ENCODE measurements at regions not wholly inside any gene's neighbourhood (a gene's known extent, or its start where the extent isn't known, plus 50 kb on each side); places are given as distances from the start of the nearest gene placed in this dataset.

GRCh38 chr22:45093609-45094008, 70.1 kb upstream of the NUP50 start:
- TF ChIP-seq POLR2A (IDR thresholded peaks at IDR 0.05; ENCODE audit: low read depth, low read length), result no peak
- TF ChIP-seq SPI1 (IDR thresholded peaks at IDR 0.05; ENCODE audit: low read depth, low read length), result no peak
- no peak for TF ChIP-seq PAX5 (IDR thresholded peaks at IDR 0.05; ENCODE audit: insufficient read depth, low read length, severe bottlenecking)
- TF ChIP-seq POLR2AphosphoS5 (IDR thresholded peaks at IDR 0.05; ENCODE audit: low read depth, low read length), result no peak
- no peak for TF ChIP-seq TAF1 (IDR thresholded peaks at IDR 0.05; ENCODE audit: low read depth, low read length)
